OCI-LY1 (cell line): ENCODE measurements at regions not wholly inside any gene's neighbourhood (a gene's known extent, or its start where the extent isn't known, plus 50 kb on each side); places are given as distances from the start of the nearest gene placed in this dataset.

Experiments
- CTCF ChIP-seq: fragments of 200-600 bp; sonication (generic), shearing (Covaris generic); IDR thresholded peaks from 2 replicates; pipeline ENCODE4 v1.5.1; 2017; ENCODE audit warnings: mild to moderate bottlenecking, antibody characterized with exemption, low read length, moderate library complexity, mixed read lengths
- EZH2 ChIP-seq: fragments of 200-600 bp; sonication (generic), shearing (Covaris generic); IDR thresholded peaks from 2 replicates; pipeline ENCODE4 v1.8.0; 2017; ENCODE audit warnings: borderline replicate concordance, mixed run types, mild to moderate bottlenecking, antibody characterized with exemption, low read length, moderate library complexity, mixed read lengths

GRCh38 chr5:56535347-56535746, 280.0 kb upstream of the MAP3K1 start:
- no peak for TF ChIP-seq CTCF
- TF ChIP-seq EZH2 = no peak
